HG03108 (cell line): ENCODE measurements at regions not wholly inside any gene's neighbourhood (a gene's known extent, or its start where the extent isn't known, plus 50 kb on each side); places are given as distances from the start of the nearest gene placed in this dataset.

Experiments
- ATAC-seq: cut with Tn5 transposase; IDR thresholded peaks from one replicate; pipeline ENCODE4 v1.9.1; 2021; ENCODE audit warnings: moderate library complexity; ENCODE audit not compliant: unreplicated experiment

- no peak for ATAC-seq
Observed at GRCh38 chr1:58430421-58431275, 115.9 kb downstream of the OMA1 start.

- ATAC-seq = no peak
Observed at GRCh38 chr1:58426918-58427317, 119.6 kb downstream of the OMA1 start.

GRCh38 chr1:58422436-58422835, 124.1 kb downstream of the OMA1 start:
- no peak for ATAC-seq

- ATAC-seq = no peak
Observed at GRCh38 chr1:58418283-58419228, 128.0 kb downstream of the OMA1 start.

GRCh38 chr1:58412071-58412580, 134.4 kb downstream of the OMA1 start:
- no peak for ATAC-seq

GRCh38 chr1:58409890-58410289, 136.6 kb downstream of the OMA1 start:
- ATAC-seq = no peak

GRCh38 chr1:58409336-58409735, 137.2 kb downstream of the OMA1 start:
- no peak for ATAC-seq

GRCh38 chr1:58406301-58407071, 140.0 kb downstream of the OMA1 start:
- no peak for ATAC-seq

GRCh38 chr1:58405660-58406059, 140.9 kb downstream of the OMA1 start:
- ATAC-seq = no peak

GRCh38 chr1:58403894-58404293, 142.6 kb downstream of the OMA1 start:
- no peak for ATAC-seq

- ATAC-seq = no peak
Observed at GRCh38 chr1:58402444-58402843, 144.1 kb downstream of the OMA1 start.

GRCh38 chr1:58401991-58402390, 144.5 kb downstream of the OMA1 start:
- ATAC-seq = no peak

GRCh38 chr1:58399176-58399575, 147.3 kb downstream of the OMA1 start:
- no peak for ATAC-seq

- ATAC-seq = no peak
Observed at GRCh38 chr1:58398714-58399113, 147.8 kb downstream of the OMA1 start.

- ATAC-seq = no peak
Observed at GRCh38 chr1:58397187-58397820, 149.2 kb downstream of the OMA1 start.

- ATAC-seq = no peak
Observed at GRCh38 chr1:58396150-58396549, 150.4 kb downstream of the OMA1 start.

- ATAC-seq = no peak
Observed at GRCh38 chr1:58395355-58395754, 151.2 kb downstream of the OMA1 start.

- no peak for ATAC-seq
Observed at GRCh38 chr1:58392083-58392482, 154.4 kb downstream of the OMA1 start.

GRCh38 chr1:58391514-58391913, 155.0 kb downstream of the OMA1 start:
- ATAC-seq = no peak

- no peak for ATAC-seq
Observed at GRCh38 chr1:58391056-58391455, 155.5 kb downstream of the OMA1 start.
